ENCODE measurements at regions not wholly inside any gene's neighbourhood (a gene's known extent, or its start where the extent isn't known, plus 50 kb on each side); places are given as distances from the start of the nearest gene placed in this dataset.

- no peak overlapping the region for H3K4me3 ChIP-seq (ENCODE audit: low read depth, low read length)
- no peak for TF ChIP-seq CTCF (IDR thresholded peaks at IDR 0.05; ENCODE audit: low read depth, low read length)
- no peak for DNase-seq
- H3K9me3 ChIP-seq = no peaks in the 10 kb centered on the region
- no peaks in the 10 kb centered on the region for H3K36me3 ChIP-seq
- no peaks in the 10 kb centered on the region for H3K4me1 ChIP-seq
- no peaks in the 10 kb centered on the region for H3K27me3 ChIP-seq
These were observed 50.4 kb upstream of the WT1 start for GRCh38 chr11:32485733-32486132.
